HL-60 (cell line): ENCODE measurements at regions not wholly inside any gene's neighbourhood (a gene's known extent, or its start where the extent isn't known, plus 50 kb on each side); places are given as distances from the start of the nearest gene placed in this dataset.

Source experiments
- CTCF ChIP-seq: IDR thresholded peaks from one replicate; pipeline ENCODE4 v1.5.1; 2011; ENCODE audit warnings: low read length, control low read depth, inconsistent platforms; ENCODE audit not compliant: insufficient read depth
- GABPA ChIP-seq: IDR thresholded peaks from 2 replicates; pipeline ENCODE4 v1.6.1; 2012; ENCODE audit warnings: low read depth
- POLR2AphosphoS5 ChIP-seq: IDR thresholded peaks from 2 replicates; pipeline ENCODE4 v1.6.1; 2012; ENCODE audit warnings: low read depth
- SPI1 ChIP-seq: IDR thresholded peaks from 2 replicates; pipeline ENCODE4 v1.6.1; 2012; ENCODE audit warnings: low read depth, mild to moderate bottlenecking, borderline replicate concordance
- TF ChIP-seq, protein P1 (sequence below): IDR thresholded peaks from 2 replicates; pipeline ENCODE4 v1.6.1; 2012; ENCODE audit warnings: low read depth; ENCODE audit not compliant: insufficient replicate concordance

- TF ChIP-seq CTCF (no peak), POLR2AphosphoS5 (no peak), GABPA (no peak), SPI1 (no peak)
- TF ChIP-seq, protein P1, sequence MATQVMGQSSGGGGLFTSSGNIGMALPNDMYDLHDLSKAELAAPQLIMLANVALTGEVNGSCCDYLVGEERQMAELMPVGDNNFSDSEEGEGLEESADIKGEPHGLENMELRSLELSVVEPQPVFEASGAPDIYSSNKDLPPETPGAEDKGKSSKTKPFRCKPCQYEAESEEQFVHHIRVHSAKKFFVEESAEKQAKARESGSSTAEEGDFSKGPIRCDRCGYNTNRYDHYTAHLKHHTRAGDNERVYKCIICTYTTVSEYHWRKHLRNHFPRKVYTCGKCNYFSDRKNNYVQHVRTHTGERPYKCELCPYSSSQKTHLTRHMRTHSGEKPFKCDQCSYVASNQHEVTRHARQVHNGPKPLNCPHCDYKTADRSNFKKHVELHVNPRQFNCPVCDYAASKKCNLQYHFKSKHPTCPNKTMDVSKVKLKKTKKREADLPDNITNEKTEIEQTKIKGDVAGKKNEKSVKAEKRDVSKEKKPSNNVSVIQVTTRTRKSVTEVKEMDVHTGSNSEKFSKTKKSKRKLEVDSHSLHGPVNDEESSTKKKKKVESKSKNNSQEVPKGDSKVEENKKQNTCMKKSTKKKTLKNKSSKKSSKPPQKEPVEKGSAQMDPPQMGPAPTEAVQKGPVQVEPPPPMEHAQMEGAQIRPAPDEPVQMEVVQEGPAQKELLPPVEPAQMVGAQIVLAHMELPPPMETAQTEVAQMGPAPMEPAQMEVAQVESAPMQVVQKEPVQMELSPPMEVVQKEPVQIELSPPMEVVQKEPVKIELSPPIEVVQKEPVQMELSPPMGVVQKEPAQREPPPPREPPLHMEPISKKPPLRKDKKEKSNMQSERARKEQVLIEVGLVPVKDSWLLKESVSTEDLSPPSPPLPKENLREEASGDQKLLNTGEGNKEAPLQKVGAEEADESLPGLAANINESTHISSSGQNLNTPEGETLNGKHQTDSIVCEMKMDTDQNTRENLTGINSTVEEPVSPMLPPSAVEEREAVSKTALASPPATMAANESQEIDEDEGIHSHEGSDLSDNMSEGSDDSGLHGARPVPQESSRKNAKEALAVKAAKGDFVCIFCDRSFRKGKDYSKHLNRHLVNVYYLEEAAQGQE, result no peak
These were observed 83.9 kb downstream of the ADRA2C start for GRCh38 chr4:3850128-3850527.
